GM23248 (cell line): ENCODE measurements at regions not wholly inside any gene's neighbourhood (a gene's known extent, or its start where the extent isn't known, plus 50 kb on each side); places are given as distances from the start of the nearest gene placed in this dataset.
"Not testable (repeated sequence)": the region's sequence is repeated elsewhere in the genome, so short reads cannot be mapped to it uniquely, and the experiment has no call there.

Experiments
- DNase-seq: peaks from one replicate; pipeline ENCODE4 v3.0.0-alpha.2; 2015
- H2AFZ ChIP-seq: fragments of 200-600 bp; sonication (generic); 2 replicates; pipeline ENCODE4 v1.6.1; 2016; ENCODE audit warnings: antibody characterized with exemption
- H3F3A ChIP-seq: fragments of 200-600 bp; sonication (generic); 2 replicates; pipeline ENCODE4 v1.6.1; 2016; ENCODE audit warnings: mild to moderate bottlenecking, antibody characterized with exemption, mixed run types; ENCODE audit not compliant: insufficient read depth
- H3K27ac ChIP-seq: fragments of 200-600 bp; sonication (generic); 2 replicates; pipeline ENCODE4 v1.5.1; 2016; ENCODE audit warnings: mild to moderate bottlenecking
- H3K27me3 ChIP-seq: fragments of 200-600 bp; sonication (generic); replicated peaks from 2 replicates; pipeline ENCODE4 v1.6.1; 2016; ENCODE audit warnings: mild to moderate bottlenecking; ENCODE audit not compliant: insufficient read depth
- H3K36me3 ChIP-seq: fragments of 200-600 bp; sonication (generic); 2 replicates; pipeline ENCODE4 v1.6.1; 2016; ENCODE audit warnings: low read depth, mild to moderate bottlenecking
- H3K4me1 ChIP-seq: fragments of 200-600 bp; sonication (generic); 2 replicates; pipeline ENCODE4 v1.6.1; 2016; ENCODE audit warnings: mild to moderate bottlenecking; ENCODE audit not compliant: insufficient read depth
- H3K4me2 ChIP-seq: fragments of 200-600 bp; sonication (generic); one replicate; pipeline ENCODE4 v1.6.1; 2016; ENCODE audit warnings: mild to moderate bottlenecking; ENCODE audit not compliant: unreplicated experiment
- H3K4me3 ChIP-seq: fragments of 200-600 bp; sonication (generic); 2 replicates; pipeline ENCODE4 v1.5.1; 2016; ENCODE audit warnings: mild to moderate bottlenecking
- H3K79me2 ChIP-seq: fragments of 200-600 bp; sonication (generic); 2 replicates; pipeline ENCODE4 v1.6.1; 2016; ENCODE audit warnings: mild to moderate bottlenecking; ENCODE audit not compliant: insufficient read depth
- H3K9ac ChIP-seq: fragments of 200-600 bp; sonication (generic); 2 replicates; pipeline ENCODE4 v1.6.1; 2016; ENCODE audit warnings: mild to moderate bottlenecking
- H3K9me2 ChIP-seq: fragments of 200-600 bp; sonication (generic); 2 replicates; pipeline ENCODE4 v1.6.1; 2016; ENCODE audit warnings: mixed run types, mild to moderate bottlenecking, moderate library complexity; ENCODE audit not compliant: insufficient read depth
- H3K9me3 ChIP-seq: fragments of 200-600 bp; sonication (generic); one replicate; pipeline ENCODE4 v1.6.1; 2017; ENCODE audit warnings: low read depth
- H4K20me1 ChIP-seq: fragments of 200-600 bp; sonication (generic); 2 replicates; pipeline ENCODE4 v1.6.0; 2016; ENCODE audit not compliant: insufficient read depth
- EZH2 ChIP-seq: fragments of 200-600 bp; sonication (generic); IDR thresholded peaks from 2 replicates; pipeline ENCODE4 v1.6.1; 2018; ENCODE audit warnings: antibody characterized with exemption, mild to moderate bottlenecking; ENCODE audit not compliant: insufficient read depth, poor library complexity, severe bottlenecking
- EZH2phosphoT487 ChIP-seq: fragments of 200-600 bp; sonication (generic); IDR thresholded peaks from 2 replicates; pipeline ENCODE4 v1.6.1; 2018; ENCODE audit warnings: antibody characterized with exemption, moderate library complexity, mild to moderate bottlenecking, low read depth; ENCODE audit not compliant: insufficient read depth
- WGBS, 2 experiments: methylation state at CpG; one replicate each; pipeline ENCODE4 v1.1.6; 2015 to 2017; ENCODE audit warnings: low lambda C conversion rate in 2 of 2, low coverage in 1 of 2; ENCODE audit errors: missing lambda C conversion rate in 2 of 2; 5-methylcytosine and 5-hydroxymethylcytosine counted together
- in situ Hi-C: fragments of 300-500 bp; cut with MboI; formaldehyde crosslinking; loops from 2 replicates; pipeline ENCODE4 v1.15.0; 2020

- Histone ChIP-seq H2AFZ (no peak overlapping the region), H3K9me3 (no peaks in the 10 kb centered on the region), H3K4me1 (no peaks in the 10 kb centered on the region), H3K36me3 (no peaks in the 10 kb centered on the region), H3K27me3 (no peaks in the 10 kb centered on the region), H3K27ac (no peak overlapping the region), H3K9ac (no peak overlapping the region), H3K4me3 (no peak overlapping the region), H4K20me1 (no peaks in the 10 kb centered on the region), H3K79me2 (no peaks in the 10 kb centered on the region), H3K9me2 (no peaks in the 10 kb centered on the region), H3F3A (no peaks in the 10 kb centered on the region), H3K4me2 (no peak overlapping the region)
- WGBS, 2 experiments = 80 to 85% methylated on average over 3 of the region's 3 CpGs
- in situ Hi-C loops = no loop called here
- peak; percentile 4 for DNase-seq
- TF ChIP-seq EZH2phosphoT487 (no peak), EZH2 (no peak)
Measured at GRCh38 chr9:88875400-88876120, 115.7 kb upstream of the S1PR3 start.

- TF ChIP-seq EZH2 (no peak), EZH2phosphoT487 (no peak)
- Histone ChIP-seq H3K4me1 (no peaks in the 10 kb centered on the region), H3K27ac (no peak overlapping the region), H3K36me3 (no peaks in the 10 kb centered on the region), H3F3A (no peaks in the 10 kb centered on the region), H3K27me3 (no peaks in the 10 kb centered on the region), H3K79me2 (no peaks in the 10 kb centered on the region), H3K9me2 (no peaks in the 10 kb centered on the region), H3K9ac (no peak overlapping the region), H2AFZ (no peak overlapping the region), H3K4me2 (no peak overlapping the region), H3K9me3 (no peaks in the 10 kb centered on the region), H3K4me3 (no peak overlapping the region), H4K20me1 (no peaks in the 10 kb centered on the region)
- 76 to 82% methylated on average over 8 of the region's 8 CpGs for WGBS, 2 experiments
- DNase-seq = no peak
- in situ Hi-C loops = no loop called here
Measured at GRCh38 chr9:88880199-88880598, 111.1 kb upstream of the S1PR3 start.

- H3K9ac ChIP-seq, H3K4me2 ChIP-seq, H3K27me3 ChIP-seq, H4K20me1 ChIP-seq, in situ Hi-C loops, H3K9me2 ChIP-seq, H3K36me3 ChIP-seq, H3K79me2 ChIP-seq, H3K27ac ChIP-seq, H3K4me3 ChIP-seq, DNase-seq, H3K4me1 ChIP-seq, H3K9me3 ChIP-seq, H3F3A ChIP-seq, H2AFZ ChIP-seq: not testable (repeated sequence)
- WGBS, 2 experiments = 68 to 76% methylated on average over 1 of the region's 1 CpG
Measured at GRCh38 chr9:88884291-88884690, 107.0 kb upstream of the S1PR3 start.

GRCh38 chr9:88886762-88887161 is 104.5 kb upstream of the S1PR3 start:
- H3K9me3 ChIP-seq, H3K9me2 ChIP-seq, H3K79me2 ChIP-seq, H3K36me3 ChIP-seq, H4K20me1 ChIP-seq, H2AFZ ChIP-seq, H3K4me3 ChIP-seq, DNase-seq, H3K27me3 ChIP-seq, H3F3A ChIP-seq, H3K4me2 ChIP-seq, in situ Hi-C loops, H3K27ac ChIP-seq, H3K9ac ChIP-seq: not testable (repeated sequence)
- H3K4me1 ChIP-seq = peaks cover 13% of the 10 kb centered on the region; the same call in 1 of the 2 replicates
- 31 to 43% methylated on average over 2 of the region's 2 CpGs for WGBS, 2 experiments

- 24 to 34% methylated on average over 4 of the region's 4 CpGs for WGBS, 2 experiments
- TF ChIP-seq EZH2 = no peak
- H2AFZ ChIP-seq = no peak overlapping the region
- no peaks in the 10 kb centered on the region for H3K79me2 ChIP-seq
- peak overlapping the region; percentile 30 for H3K4me2 ChIP-seq
- H3K27me3 ChIP-seq = no peaks in the 10 kb centered on the region
- H3K36me3 ChIP-seq = no peaks in the 10 kb centered on the region
- peak; percentile 64 for DNase-seq
- H3K27ac ChIP-seq = no peak overlapping the region
- peaks cover 3% of the 10 kb centered on the region; the same call in 1 of the 2 replicates for H3F3A ChIP-seq
- H3K9ac ChIP-seq = no peak overlapping the region
- H3K9me2 ChIP-seq = no peaks in the 10 kb centered on the region
- H3K9me3 ChIP-seq = no peaks in the 10 kb centered on the region
- in situ Hi-C loops = no loop called here
- H4K20me1 ChIP-seq = no peaks in the 10 kb centered on the region
- no peak overlapping the region for H3K4me3 ChIP-seq
- peaks cover 13% of the 10 kb centered on the region; the same call in 1 of the 2 replicates for H3K4me1 ChIP-seq
Measured at GRCh38 chr9:88889386-88889785, 101.9 kb upstream of the S1PR3 start.
